DMS53 (cell line): ENCODE measurements at regions not wholly inside any gene's neighbourhood (a gene's known extent, or its start where the extent isn't known, plus 50 kb on each side); places are given as distances from the start of the nearest gene placed in this dataset.

Experiments
- DNase-seq: peaks from one replicate; lab custom pipeline; 2025; lab: John Stamatoyannopoulos, UW

DNA sequence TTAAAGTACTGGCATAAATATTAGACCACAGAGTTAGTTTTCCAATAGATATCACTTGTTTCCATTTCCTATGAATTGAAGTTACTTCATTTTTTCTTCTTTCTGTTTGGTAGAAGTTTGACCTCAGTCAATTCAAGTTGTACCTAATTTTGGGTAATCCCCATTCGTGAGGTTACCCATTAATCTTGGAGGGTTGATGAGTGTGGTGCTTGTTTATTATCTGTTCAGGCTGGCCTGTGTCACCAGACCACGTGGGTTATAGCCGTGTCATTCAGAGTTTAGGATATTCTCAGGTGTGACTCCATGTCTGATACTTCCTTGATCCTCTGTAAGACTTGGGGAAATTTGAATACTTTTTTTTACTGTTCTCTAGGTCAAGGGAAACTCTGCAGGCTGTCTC, 133.9 kb upstream of the TPK1 start:
- DNase-seq = no peak

DNA sequence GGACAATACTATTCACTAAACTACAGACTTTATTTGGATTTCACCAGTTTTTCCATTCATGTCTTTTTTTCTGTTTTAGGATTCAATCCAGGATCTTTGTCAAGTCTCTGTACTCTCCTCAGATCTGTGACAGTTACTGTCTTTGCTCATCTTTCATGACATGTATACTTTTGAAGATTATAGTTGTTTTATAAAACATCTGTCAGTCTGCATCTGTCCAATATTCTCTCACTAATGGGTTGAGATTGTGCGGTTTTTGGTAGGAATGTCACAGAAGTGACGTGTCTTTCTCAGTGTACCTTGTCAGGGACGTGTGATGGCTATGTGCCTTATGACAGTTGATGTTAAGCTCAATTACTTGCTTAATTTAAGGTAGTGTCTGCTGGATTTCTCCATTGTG, 124.9 kb upstream of the TPK1 start:
- no peak for DNase-seq

DNA sequence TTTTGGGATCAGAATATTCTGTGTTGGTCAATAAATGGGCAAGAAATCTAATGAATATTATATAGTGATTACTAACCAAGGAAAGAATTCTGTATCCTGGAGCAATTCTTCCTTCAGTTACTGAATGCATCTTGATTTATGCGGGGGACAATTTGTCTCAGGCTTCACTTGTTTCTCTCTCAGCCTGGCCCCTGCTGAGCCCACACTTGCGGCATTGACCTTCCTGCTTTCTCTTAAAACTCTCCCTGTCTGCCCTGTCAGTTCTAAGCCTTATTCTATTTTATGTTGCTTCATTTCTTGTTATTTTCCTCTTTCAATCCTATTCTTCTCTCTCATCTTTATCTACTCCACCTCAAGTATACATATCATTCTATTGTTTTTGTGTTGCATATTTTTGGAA, 122.1 kb upstream of the TPK1 start:
- no peak for DNase-seq

DNA sequence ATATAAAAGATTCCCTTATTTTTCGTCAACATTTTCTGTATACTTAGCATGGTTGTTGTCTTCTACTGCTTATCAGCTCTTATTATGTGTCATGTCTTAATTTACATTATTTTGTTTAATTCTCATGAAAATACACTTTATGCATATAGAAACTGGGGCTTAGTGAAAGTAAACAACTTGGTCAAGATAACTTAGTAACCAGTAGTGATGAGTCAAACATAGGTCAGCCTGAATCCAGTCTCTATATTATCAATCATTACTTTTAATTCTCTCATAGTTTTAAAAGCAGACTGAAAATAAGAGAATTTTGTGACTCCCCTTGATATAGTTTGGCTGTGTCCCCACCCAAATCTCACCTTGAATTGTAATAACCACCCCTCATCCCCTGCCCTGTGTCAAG, 119.6 kb upstream of the TPK1 start:
- no peak for DNase-seq

DNA sequence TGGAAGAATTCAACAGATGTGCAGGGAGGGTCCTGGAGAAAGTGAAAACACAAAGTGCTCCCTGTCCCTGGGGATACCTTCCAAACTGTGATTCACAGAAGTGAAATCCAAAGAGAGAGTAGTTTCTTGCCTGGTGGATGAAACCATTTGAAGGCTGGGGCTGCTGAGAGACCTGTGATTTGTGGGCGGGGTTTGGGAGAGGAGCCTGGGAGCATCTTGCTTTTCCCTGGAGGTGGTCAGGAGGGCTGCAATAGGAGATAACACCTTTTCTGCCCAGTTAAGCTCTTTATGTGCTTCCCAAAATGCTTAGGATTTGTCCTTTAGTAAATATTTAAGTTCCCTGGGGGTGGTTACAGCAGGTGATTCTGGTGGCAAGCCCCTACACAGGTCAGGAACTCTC, 105.3 kb upstream of the TPK1 start:
- DNase-seq = no peak

DNA sequence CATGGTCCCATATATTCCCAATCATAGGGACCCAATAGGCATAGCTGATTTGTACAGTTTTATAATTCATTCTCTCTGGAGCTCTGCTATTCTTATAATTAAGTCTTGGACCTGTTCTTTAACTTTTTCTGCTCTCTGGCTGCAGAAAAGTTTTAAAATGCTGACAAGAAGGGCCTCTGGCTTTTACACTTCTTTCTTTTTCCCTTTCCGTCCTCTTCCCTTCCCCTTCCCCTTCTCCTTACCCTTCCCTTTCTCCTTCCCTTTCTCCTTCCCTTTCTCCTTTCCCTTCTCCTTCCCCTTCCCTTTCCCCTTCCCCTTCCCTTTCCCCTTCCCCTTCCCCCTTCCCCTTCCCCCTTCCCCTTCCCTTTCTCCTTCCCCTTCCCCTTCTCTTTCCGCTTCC, 101.3 kb upstream of the TPK1 start:
- no peak for DNase-seq

DNA sequence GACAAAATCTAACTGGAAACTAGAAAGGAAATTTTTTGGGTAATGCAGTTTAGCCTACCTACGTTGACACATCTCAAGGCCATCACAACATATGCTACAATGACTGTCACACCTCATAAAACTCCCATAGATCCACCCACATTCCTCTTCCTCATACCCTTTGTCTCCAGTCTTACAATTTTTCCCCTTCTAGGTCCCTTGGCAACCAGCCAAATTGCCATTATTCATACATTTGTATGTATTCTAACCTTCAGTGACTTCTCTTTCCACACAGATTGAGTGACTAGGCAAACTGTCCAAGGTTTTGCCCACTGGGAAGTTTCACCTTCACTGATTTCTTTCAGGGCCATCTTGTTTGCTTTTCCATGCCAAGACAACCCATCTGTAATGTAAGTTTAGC, 100.5 kb upstream of the TPK1 start:
- peak; percentile 29 for DNase-seq

DNA sequence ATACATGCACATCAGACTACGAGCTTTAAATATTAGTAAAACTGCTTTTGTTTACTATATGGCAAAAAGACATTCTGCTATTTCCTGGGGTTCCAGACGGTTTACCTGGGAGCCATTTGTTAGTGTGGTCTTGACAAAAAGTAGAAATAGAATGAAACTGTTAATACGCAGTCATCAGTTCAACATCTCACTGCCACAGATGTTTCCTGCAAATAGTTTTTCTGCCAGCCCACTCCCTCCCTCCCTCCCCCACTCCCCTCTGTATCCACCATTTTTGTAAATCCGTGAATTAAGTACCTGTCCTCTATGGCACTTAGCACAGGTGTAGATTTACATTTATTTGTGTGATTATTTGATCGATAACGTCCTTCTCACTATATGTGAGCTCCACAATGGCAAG, 74.6 kb upstream of the TPK1 start:
- DNase-seq = no peak

DNA sequence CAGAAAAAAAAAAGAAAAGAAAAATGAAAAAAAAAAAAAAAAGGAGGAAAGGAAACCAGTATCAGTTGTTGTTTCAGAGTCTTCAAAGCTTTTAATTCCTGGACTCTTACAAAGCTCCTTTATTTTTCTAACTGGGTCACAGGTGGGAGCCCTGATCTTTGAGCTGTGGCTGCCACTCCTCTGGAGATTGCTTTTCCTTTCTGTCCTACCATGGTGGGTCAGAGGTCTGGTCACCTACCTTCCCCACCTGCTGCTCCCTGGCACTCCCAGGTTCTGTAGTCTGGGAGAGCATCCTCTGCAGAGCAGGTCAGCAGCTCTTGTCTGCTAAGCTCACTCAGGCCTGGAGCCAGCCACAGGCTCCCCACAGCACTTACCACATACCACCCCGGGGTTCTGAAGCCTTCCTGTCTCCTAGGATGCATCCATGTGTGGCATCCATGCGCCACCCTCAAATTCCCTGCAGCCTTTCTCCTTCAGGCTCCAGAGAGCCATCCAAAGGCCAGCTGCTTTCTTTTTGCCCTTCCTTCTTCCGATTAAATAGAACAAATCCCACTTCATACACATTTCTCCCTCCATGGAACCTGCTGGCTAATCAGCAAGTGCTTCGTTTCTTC, 73.2 kb upstream of the TPK1 start:
- DNase-seq = no peak

DNA sequence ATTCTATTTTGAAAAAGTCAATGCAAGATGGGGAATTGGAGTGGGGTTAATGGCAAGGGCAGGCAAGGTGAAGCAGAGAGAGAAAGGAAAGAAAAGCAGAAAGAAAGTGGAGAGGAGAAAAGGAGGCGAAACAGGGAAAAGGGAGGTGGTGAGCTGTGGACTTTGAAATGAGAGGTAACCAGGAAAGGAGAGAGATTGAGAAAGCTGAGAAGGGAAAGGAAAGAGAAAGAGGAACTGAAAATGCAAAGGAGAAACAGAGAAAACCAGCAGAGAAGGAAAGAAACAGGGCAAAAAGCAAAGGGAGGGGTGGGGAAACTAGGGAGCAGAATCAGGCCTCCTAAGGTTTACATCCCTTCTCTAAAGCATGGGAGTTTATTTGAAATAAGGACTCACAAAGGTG, 72.5 kb upstream of the TPK1 start:
- no peak for DNase-seq

DNA sequence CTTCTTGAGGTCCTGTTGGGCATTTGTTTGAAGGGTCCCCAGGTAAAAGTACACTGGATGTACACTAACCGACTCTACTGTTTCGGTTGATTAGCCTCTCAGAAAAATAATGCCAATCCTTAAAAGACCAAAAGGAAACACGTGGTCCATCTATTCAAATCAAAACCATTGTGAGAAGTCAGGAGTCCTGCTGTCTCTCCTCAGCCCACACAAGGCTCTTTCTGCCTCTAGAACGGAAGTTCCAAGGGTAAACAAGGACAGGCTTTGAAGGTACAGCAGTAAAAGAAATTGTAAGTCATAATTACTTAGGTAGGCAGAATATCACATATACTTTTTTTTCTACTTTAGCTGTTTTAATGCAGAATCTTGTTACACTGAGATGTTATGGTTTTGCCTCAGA, 71.7 kb upstream of the TPK1 start:
- no peak for DNase-seq

DNA sequence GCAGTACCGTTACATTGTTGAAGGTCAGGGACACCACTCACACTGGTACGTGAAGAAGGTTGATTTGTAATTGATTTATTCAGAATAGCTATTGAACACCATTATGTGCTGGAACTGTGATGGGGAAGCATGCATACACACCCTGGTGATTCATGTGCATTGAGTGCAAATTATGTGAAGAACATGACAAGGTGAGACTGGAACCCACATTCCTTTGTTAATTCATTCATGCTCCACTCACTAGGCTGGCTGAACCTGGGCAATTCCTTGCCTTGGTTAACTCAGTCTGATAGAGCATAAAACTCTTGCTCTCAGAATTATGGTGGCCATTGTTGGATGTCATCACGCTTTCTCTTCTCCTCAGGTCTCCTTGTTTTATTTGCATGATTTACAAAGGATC, 67.3 kb upstream of the TPK1 start:
- no peak for DNase-seq

DNA sequence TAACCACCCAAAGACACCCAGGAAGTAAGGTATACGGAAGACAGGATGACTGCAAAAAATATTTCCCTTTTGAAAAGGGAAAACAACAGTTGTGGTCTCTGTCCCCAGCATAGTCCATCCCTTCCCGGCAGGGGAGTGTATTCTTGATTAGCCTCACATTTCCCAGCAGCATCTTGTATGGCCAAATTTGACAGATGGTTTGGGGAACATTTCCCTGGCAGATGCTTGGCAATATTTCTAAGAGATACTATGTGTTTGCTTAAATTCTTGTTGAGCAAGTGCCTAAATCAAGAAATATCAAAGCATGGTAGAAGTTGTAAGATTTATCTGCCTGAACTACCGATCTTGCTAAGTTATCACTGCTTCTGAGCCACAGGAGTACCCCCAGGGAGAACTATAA, 56.9 kb upstream of the TPK1 start:
- no peak for DNase-seq
